ENCODE measurements at regions not wholly inside any gene's neighbourhood (a gene's known extent, or its start where the extent isn't known, plus 50 kb on each side); places are given as distances from the start of the nearest gene placed in this dataset.

GRCh38 chr5:56735849-56736641 is 79.3 kb upstream of the MAP3K1 start:
- H3K27ac Mint-ChIP-seq = peak overlapping the region; percentile 88 to 99 (median 92)
- no peaks in the 10 kb centered on the region for H3K79me2 ChIP-seq (ENCODE audit: insufficient read depth, low read length)
- WGBS (ENCODE audit: insufficient coverage) = 0% methylated on average over 6 of the region's 9 CpGs
- H3K36me3 Mint-ChIP-seq = peaks cover 0 to 1% of the 10 kb centered on the region in 2 donors
- no peaks in the 10 kb centered on the region for H3K36me3 ChIP-seq (replicated peaks in 1 of 2; ENCODE audit: control insufficient read depth in 1 of 2, insufficient read depth in 2 of 2, low read length in 2 of 2)
- intact Hi-C loops (cut with micrococcal nuclease) = loop anchor here (2.0 to 5.0 kb wide), 3 partner anchors 64 to 81 kb away; no protein-coding TSS in a partner anchor
- no peaks in the 10 kb centered on the region for H3K27me3 ChIP-seq (ENCODE audit: control insufficient read depth in 2 of 2, insufficient read depth in 2 of 2, low read length in 2 of 2)
- H3K4me3 ChIP-seq (replicated peaks in 1 of 3; ENCODE audit: low read depth in 2 of 3, low read length in 3 of 3) = peak overlapping the region in 1 of 3 experiments; percentile 48
- peaks cover 69% of the 10 kb centered on the region for H3K4me1 Mint-ChIP-seq
- H2AFZ ChIP-seq (ENCODE audit: insufficient read depth, low read depth, low read length, poor library complexity, severe bottlenecking) = peak overlapping the region; percentile 62
- H3K4me1 ChIP-seq (ENCODE audit: control insufficient read depth in 1 of 2, insufficient read depth in 2 of 2, low read length in 2 of 2) = peaks cover 49 to 54% of the 10 kb centered on the region in 2 donors
- H3K27ac ChIP-seq (ENCODE audit: low read depth in 1 of 2, low read length in 2 of 2) = peak overlapping the region; percentile 63 to 82
- H3K9me3 Mint-ChIP-seq = peaks cover 0 to 8% (median 2%) of the 10 kb centered on the region in 7 donors
- H4K20me1 ChIP-seq (ENCODE audit: insufficient read depth, low read length) = no peaks in the 10 kb centered on the region
- H3K4me2 ChIP-seq (replicated peaks; ENCODE audit: extremely low read depth, low read length, poor library complexity, severe bottlenecking) = peak overlapping the region; percentile 48
- H3K9ac ChIP-seq (ENCODE audit: insufficient read depth, low read length, poor library complexity, severe bottlenecking) = peak overlapping the region; percentile 11
- peaks cover 0 to 6% (median 2%) of the 10 kb centered on the region in 3 donors for H3K27me3 Mint-ChIP-seq (ENCODE audit: low read depth in 3 of 3)
- peak overlapping the region; percentile 35 to 72 for H3K4me3 Mint-ChIP-seq
- peak; percentile 26 for TF ChIP-seq CTCF (IDR thresholded peaks at IDR 0.05)
- no peaks in the 10 kb centered on the region for H3K9me3 ChIP-seq (replicated peaks in 1 of 2; ENCODE audit: control insufficient read depth in 1 of 2, insufficient read depth in 1 of 2, low read length in 2 of 2)
- peak; percentile 27 to 60 (median 28) for DNase-seq

GRCh38 chr5:56734091-56734694 is 81.2 kb upstream of the MAP3K1 start:
- Histone ChIP-seq H3K4me1 (ENCODE audit: control insufficient read depth in 1 of 2, insufficient read depth in 2 of 2, low read length in 2 of 2) (peaks cover 52 to 63% of the 10 kb centered on the region in 2 donors), H3K4me3 (replicated peaks in 1 of 3; ENCODE audit: low read depth in 2 of 3, low read length in 3 of 3) (no peak overlapping the region), H4K20me1 (ENCODE audit: insufficient read depth, low read length) (no peaks in the 10 kb centered on the region), H3K36me3 (replicated peaks in 1 of 2; ENCODE audit: control insufficient read depth in 1 of 2, insufficient read depth in 2 of 2, low read length in 2 of 2) (no peaks in the 10 kb centered on the region), H3K9ac (ENCODE audit: insufficient read depth, low read length, poor library complexity, severe bottlenecking) (no peak overlapping the region), H3K4me2 (replicated peaks; ENCODE audit: extremely low read depth, low read length, poor library complexity, severe bottlenecking) (no peak overlapping the region), H2AFZ (ENCODE audit: insufficient read depth, low read depth, low read length, poor library complexity, severe bottlenecking) (no peak overlapping the region), H3K27ac (ENCODE audit: low read depth in 1 of 2, low read length in 2 of 2) (no peak overlapping the region), H3K27me3 (ENCODE audit: control insufficient read depth in 2 of 2, insufficient read depth in 2 of 2, low read length in 2 of 2) (no peaks in the 10 kb centered on the region), H3K79me2 (ENCODE audit: insufficient read depth, low read length) (no peaks in the 10 kb centered on the region), H3K9me3 (replicated peaks in 1 of 2; ENCODE audit: control insufficient read depth in 1 of 2, insufficient read depth in 1 of 2, low read length in 2 of 2) (no peaks in the 10 kb centered on the region)
- intact Hi-C loops (cut with micrococcal nuclease) = no loop called here
- H3K9me3 Mint-ChIP-seq = peaks cover 0 to 10% (median 2%) of the 10 kb centered on the region in 7 donors
- peaks cover 0 to 4% (median 2%) of the 10 kb centered on the region in 3 donors for H3K27me3 Mint-ChIP-seq (ENCODE audit: low read depth in 3 of 3)
- no peak for DNase-seq
- 86% methylated on average over 2 of the region's 2 CpGs for WGBS (ENCODE audit: insufficient coverage)
- H3K36me3 Mint-ChIP-seq = peaks cover 0 to 4% of the 10 kb centered on the region in 2 donors
- TF ChIP-seq CTCF (IDR thresholded peaks at IDR 0.05) = no peak
- H3K4me1 Mint-ChIP-seq = peaks cover 74% of the 10 kb centered on the region
- peak overlapping the region in 1 of 7 donors; percentile 67 for H3K27ac Mint-ChIP-seq
- no peak overlapping the region for H3K4me3 Mint-ChIP-seq
